ENCODE measurements at regions not wholly inside any gene's neighbourhood (a gene's known extent, or its start where the extent isn't known, plus 50 kb on each side); places are given as distances from the start of the nearest gene placed in this dataset.

GRCh38 chr11:79902493-79902892 is 461.7 kb upstream of the TENM4 start:
- DNase-seq, result no peak

- DNase-seq, result no peak
These were observed 457.1 kb upstream of the TENM4 start for GRCh38 chr11:79897896-79898295.

GRCh38 chr11:79896258-79896657 is 455.4 kb upstream of the TENM4 start:
- no peak for DNase-seq

GRCh38 chr11:79894111-79894510 is 453.3 kb upstream of the TENM4 start:
- DNase-seq, result no peak

GRCh38 chr11:79890272-79890671 is 449.4 kb upstream of the TENM4 start:
- no peak for DNase-seq

GRCh38 chr11:79864882-79865281 is 424.1 kb upstream of the TENM4 start:
- DNase-seq, result peak; percentile 31

GRCh38 chr11:79860336-79860735 is 419.5 kb upstream of the TENM4 start:
- peak; percentile 78 for DNase-seq

- DNase-seq, result no peak
These were observed 416.8 kb upstream of the TENM4 start for GRCh38 chr11:79857377-79858214.

GRCh38 chr11:79852176-79852575 is 411.3 kb upstream of the TENM4 start:
- DNase-seq, result no peak

- DNase-seq, result no peak
These were observed 404.3 kb upstream of the TENM4 start for GRCh38 chr11:79845002-79845709.

GRCh38 chr11:79834015-79834414 is 393.2 kb upstream of the TENM4 start:
- DNase-seq, result no peak

GRCh38 chr11:79830446-79830845 is 389.6 kb upstream of the TENM4 start:
- no peak for DNase-seq

- DNase-seq, result no peak
These were observed 389.1 kb upstream of the TENM4 start for GRCh38 chr11:79829891-79830290.

- no peak for DNase-seq
These were observed 381.9 kb upstream of the TENM4 start for GRCh38 chr11:79822766-79823165.

GRCh38 chr11:79813551-79813950 is 372.7 kb upstream of the TENM4 start:
- no peak for DNase-seq

- DNase-seq, result peak; percentile 71
These were observed 368.7 kb upstream of the TENM4 start for GRCh38 chr11:79809487-79809886.

GRCh38 chr11:79807506-79807905 is 366.7 kb upstream of the TENM4 start:
- no peak for DNase-seq

GRCh38 chr11:79796704-79797103 is 355.9 kb upstream of the TENM4 start:
- no peak for DNase-seq

GRCh38 chr11:79794484-79795393 is 353.9 kb upstream of the TENM4 start:
- DNase-seq, result peak; percentile 42

- DNase-seq, result no peak
These were observed 353.2 kb upstream of the TENM4 start for GRCh38 chr11:79794057-79794456.

GRCh38 chr11:79786961-79787360 is 346.1 kb upstream of the TENM4 start:
- no peak for DNase-seq

- no peak for DNase-seq
These were observed 343.0 kb upstream of the TENM4 start for GRCh38 chr11:79783833-79784232.

- peak; percentile 2 for DNase-seq
These were observed 327.5 kb upstream of the TENM4 start for GRCh38 chr11:79768343-79768742.

Measured in NCI-H2029 (cell line).